Right lobe of liver (tissue), 6 donors: ENCODE measurements at regions not wholly inside any gene's neighbourhood (a gene's known extent, or its start where the extent isn't known, plus 50 kb on each side); places are given as distances from the start of the nearest gene placed in this dataset.

Experiments
- ATAC-seq, 4 donors: fragments of 200-7000 bp; cut with Tn5 transposase; one replicate each; pipeline ENCODE4 v1.9.1; 2020; ENCODE audit warnings: mild to moderate bottlenecking in 4 of 4, moderate library complexity in 4 of 4
- DNase-seq, 3 donors: peaks; one replicate each; pipeline ENCODE4 v3.0.0-alpha.2; 2020
- H3K27ac ChIP-seq, 3 donors: fragments of 200-600 bp; one replicate each; pipeline ENCODE4 v1.8.0; 2022
- H3K27me3 ChIP-seq, 2 donors: fragments of 200-600 bp; one replicate each; pipeline ENCODE4 v1.8.0; 2022
- H3K36me3 ChIP-seq, 4 donors: fragments of 200-600 bp; sonication (generic) in 1 of 4; one replicate each; pipeline versions ENCODE4 v1.5.1 to v1.8.0; 2017 to 2022; ENCODE audit warnings: control low read depth in 1 of 4
- H3K4me1 ChIP-seq, 4 donors: fragments of 200-600 bp; sonication (generic) in 1 of 4; one replicate each; pipeline versions ENCODE4 v1.5.1 to v1.8.0; 2017 to 2022; ENCODE audit warnings: control low read depth in 1 of 4
- H3K4me3 ChIP-seq, 3 donors: fragments of 200-600 bp; one replicate each; pipeline ENCODE4 v1.8.0; 2022
- H3K9me3 ChIP-seq, 4 donors: fragments of 200-600 bp; sonication (generic) in 1 of 4; one replicate each; pipeline versions ENCODE4 v1.5.1 to v1.8.0; 2017 to 2022; ENCODE audit warnings: control low read depth in 1 of 4
- CTCF ChIP-seq, 4 donors: fragments of 200-600 bp in 3 of 4; fragments of 450-650 bp in 1 of 4; IDR thresholded peaks; one replicate each; pipeline versions ENCODE4 v1.5.1 to v1.8.0; 2016 to 2022; ENCODE audit warnings: antibody characterized with exemption in 4 of 4, mild to moderate bottlenecking in 2 of 4
- POLR2A ChIP-seq: fragments of 450-650 bp; IDR thresholded peaks from one replicate; pipeline ENCODE4 v1.6.1; 2017; ENCODE audit warnings: antibody characterized with exemption, mild to moderate bottlenecking
- WGBS: methylation state at CpG from one replicate; pipeline ENCODE4 v1.1.6; 2018; ENCODE audit warnings: low coverage, low lambda C conversion rate; ENCODE audit not compliant: insufficient coverage; ENCODE audit errors: missing lambda C conversion rate; 5-methylcytosine and 5-hydroxymethylcytosine counted together
- intact Hi-C, 2 donors: fragments of 100-400 bp; cut with DNase I; formaldehyde crosslinking; loops; one replicate each; pipeline versions ENCODE4 v1.11.2 to v1.14.1; 2022
- donor health status: DM: no; HTN: yes; CAD: no.
- donor health status: DM: no; HTN: no; CAD: no.
- donor health status: DM: no; HTN: no; CAD: no.
- donor health status: DM: no; HTN: yes; CAD: no.
- donor health status: DM: no; HTN: yes; CAD: no.

GRCh38 chr11:21634491-21634890 is 558.4 kb upstream of the ANO5 start:
- Histone ChIP-seq H3K4me3 (no peak overlapping the region), H3K27ac (no peak overlapping the region), H3K27me3 (no peaks in the 10 kb centered on the region), H3K4me1 (no peaks in the 10 kb centered on the region), H3K9me3 (no peaks in the 10 kb centered on the region), H3K36me3 (no peaks in the 10 kb centered on the region)
- intact Hi-C loops = no loop called here
- ATAC-seq (no peak), DNase-seq (no peak)
- WGBS = 59% methylated on average over 3 of the region's 3 CpGs
- TF ChIP-seq CTCF (IDR thresholded peaks at IDR 0.05) (no peak), POLR2A (no peak)

GRCh38 chr11:21634956-21635355 is 557.9 kb upstream of the ANO5 start:
- intact Hi-C loops = no loop called here
- no peak for TF ChIP-seq CTCF (IDR thresholded peaks at IDR 0.05)
- no peak for TF ChIP-seq POLR2A
- ATAC-seq = no peak

DNA sequence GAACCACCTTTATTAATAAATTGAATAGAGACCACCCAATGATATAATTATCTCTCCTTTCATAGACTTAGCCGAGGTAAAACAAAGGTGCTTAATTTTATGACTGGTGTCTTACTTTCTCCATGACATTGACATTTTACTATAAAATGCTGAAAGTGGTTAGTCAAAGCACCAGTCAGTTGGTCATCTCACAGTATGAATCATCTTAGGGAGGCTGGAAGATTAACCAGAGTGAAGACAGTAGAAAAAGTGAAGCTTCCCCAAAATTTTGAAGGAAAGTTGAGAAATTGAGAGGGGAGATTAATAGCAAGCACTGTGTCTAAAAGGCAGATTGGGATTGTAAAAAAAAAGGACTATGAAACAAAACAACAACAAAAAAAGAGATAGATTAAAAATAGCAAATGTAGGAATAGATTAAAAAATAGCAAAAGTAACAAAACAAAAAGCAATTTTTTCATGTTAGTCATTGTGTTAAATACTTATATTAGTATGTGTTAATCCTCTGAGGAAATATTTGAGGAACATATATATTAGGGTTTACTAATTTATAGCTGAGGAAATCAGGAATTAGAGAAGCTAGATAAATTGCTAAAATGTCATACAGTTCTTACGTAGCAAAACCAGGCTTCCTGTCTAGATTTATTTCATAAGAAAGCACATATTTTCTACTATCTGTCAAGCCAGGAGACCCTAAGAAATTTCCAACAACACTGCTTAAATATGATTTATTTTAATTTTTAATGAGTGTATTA is 557.3 kb upstream of the ANO5 start:
- Histone ChIP-seq H3K4me1 (no peaks in the 10 kb centered on the region), H3K36me3 (no peaks in the 10 kb centered on the region), H3K27me3 (no peaks in the 10 kb centered on the region), H3K4me3 (no peak overlapping the region), H3K27ac (no peak overlapping the region), H3K9me3 (no peaks in the 10 kb centered on the region)
- no peak for DNase-seq
- intact Hi-C loops = no loop called here
- no peak for ATAC-seq
- TF ChIP-seq POLR2A (no peak), CTCF (IDR thresholded peaks at IDR 0.05) (no peak)
- WGBS = 18% methylated on average over 2 of the region's 2 CpGs

More at GRCh38 chr11:21634956-21635355, 557.9 kb upstream of the ANO5 start:
- Histone ChIP-seq H3K27me3 (no peaks in the 10 kb centered on the region), H3K4me1 (no peaks in the 10 kb centered on the region), H3K36me3 (no peaks in the 10 kb centered on the region), H3K4me3 (no peak overlapping the region), H3K27ac (no peak overlapping the region), H3K9me3 (no peaks in the 10 kb centered on the region)
- no peak for DNase-seq

GRCh38 chr11:21636561-21636960 is 556.3 kb upstream of the ANO5 start:
- Histone ChIP-seq H3K9me3 (no peaks in the 10 kb centered on the region), H3K27ac (no peak overlapping the region), H3K4me3 (no peak overlapping the region), H3K4me1 (no peaks in the 10 kb centered on the region), H3K36me3 (no peaks in the 10 kb centered on the region), H3K27me3 (no peaks in the 10 kb centered on the region)
- intact Hi-C loops = no loop called here
- ATAC-seq = no peak
- no peak for DNase-seq
- no peak for TF ChIP-seq CTCF (IDR thresholded peaks at IDR 0.05)
- TF ChIP-seq POLR2A = no peak

- no peak for ATAC-seq
- no peaks in the 10 kb centered on the region for H3K9me3 ChIP-seq
- H3K36me3 ChIP-seq = no peaks in the 10 kb centered on the region
- no peaks in the 10 kb centered on the region for H3K4me1 ChIP-seq
- intact Hi-C loops = no loop called here
- 42% methylated on average over 1 of the region's 1 CpG for WGBS
- no peak overlapping the region for H3K27ac ChIP-seq
- no peak for DNase-seq
- no peaks in the 10 kb centered on the region for H3K27me3 ChIP-seq
- TF ChIP-seq CTCF (IDR thresholded peaks at IDR 0.05) = no peak
- no peak for TF ChIP-seq POLR2A
- H3K4me3 ChIP-seq = no peak overlapping the region
Observed at GRCh38 chr11:21640491-21640890, 552.4 kb upstream of the ANO5 start.
